Endothelial cell of umbilical vein (primary cell): ENCODE measurements at regions not wholly inside any gene's neighbourhood (a gene's known extent, or its start where the extent isn't known, plus 50 kb on each side); places are given as distances from the start of the nearest gene placed in this dataset.

Experiments
- BruUV-seq: library from RNA; stranded (reverse); fragments of 400-500 nt; replicated peaks from 2 replicates; lab custom pipeline; 2021; lab: Mats Ljungman, UMichigan
- CTCF ChIA-PET: fragments of 300-600, 350-600 bp; sonication (Branson Sonifier 250); formaldehyde crosslinking; loops from one replicate; lab custom pipeline; 2021; ENCODE audit warnings: antibody characterized with exemption, inconsistent platforms; lab: Charles Lee
- POLR2A ChIA-PET: fragments of 300-600, 350-600 bp; sonication (Branson Sonifier 250); formaldehyde crosslinking; loops from one replicate; lab custom pipeline; 2021; ENCODE audit warnings: antibody characterized with exemption, inconsistent platforms; lab: Charles Lee
- DNase-seq: peaks from one replicate; pipeline ENCODE4 v3.0.0-alpha.2; 2011; ENCODE audit warnings: low read depth, low spot score
- FAIRE-seq: peaks from 2 replicates; lab custom pipeline; 2011; peaks lifted over from hg19 to GRCh38; lab: Jason Lieb, UNC
- H2AFZ ChIP-seq: 2 replicates; pipeline ENCODE4 v1.6.0; 2012; ENCODE audit warnings: low read depth, low read length, control low read depth, inconsistent platforms
- H3K27ac ChIP-seq: 2 replicates; pipeline ENCODE4 v1.5.1; 2011; ENCODE audit warnings: low read depth, mild to moderate bottlenecking, control low read depth, low read length, moderate library complexity; ENCODE audit not compliant: insufficient read depth
- H3K27me3 ChIP-seq, 2 experiments: 2 replicates each; pipeline versions ENCODE4 v1.6.0 to v1.6.1; 2011; ENCODE audit warnings: low read length in 2 of 2, mixed read lengths in 1 of 2; ENCODE audit not compliant: control insufficient read depth in 2 of 2, insufficient read depth in 2 of 2
- H3K36me3 ChIP-seq, 2 experiments: 2 replicates in 1 of 2; 3 replicates in 1 of 2; pipeline ENCODE4 v1.5.1; 2011; ENCODE audit warnings: low read length in 2 of 2, mild to moderate bottlenecking in 1 of 2, moderate library complexity in 1 of 2; ENCODE audit not compliant: control insufficient read depth in 2 of 2, insufficient read depth in 2 of 2; ENCODE audit errors: extremely low read depth in 1 of 2
- H3K4me1 ChIP-seq: 3 replicates; pipeline ENCODE4 v1.5.1; 2011; ENCODE audit warnings: mild to moderate bottlenecking, low read length; ENCODE audit not compliant: control insufficient read depth, insufficient read depth; ENCODE audit errors: extremely low read depth
- H3K4me2 ChIP-seq: 2 replicates; pipeline ENCODE4 v1.6.1; 2011; ENCODE audit warnings: low read length, control low read depth, mixed read lengths; ENCODE audit not compliant: insufficient read depth
- H3K4me3 ChIP-seq, 3 experiments: fragments of 200-600 bp in 1 of 3; sonication (generic), shearing (Covaris generic) in 1 of 3; replicated peaks in 1 of 3; 2 replicates each; pipeline ENCODE4 v1.5.1; 2011 to 2016; ENCODE audit warnings: control low read depth in 3 of 3, low read length in 3 of 3, mild to moderate bottlenecking in 2 of 3, inconsistent platforms in 1 of 3, low read depth in 1 of 3, moderate library complexity in 1 of 3; ENCODE audit not compliant: insufficient read depth in 1 of 3
- H3K79me2 ChIP-seq: 2 replicates; pipeline ENCODE4 v1.6.0; 2012; ENCODE audit warnings: low read length, inconsistent platforms; ENCODE audit not compliant: control insufficient read depth, insufficient read depth
- H3K9ac ChIP-seq: replicated peaks from 2 replicates; pipeline ENCODE3; 2011; ENCODE audit warnings: low read length, control low read depth; ENCODE audit not compliant: insufficient read depth; ENCODE audit errors: extremely low read depth
- H3K9me1 ChIP-seq: replicated peaks from 3 replicates; pipeline ENCODE4 v1.6.0; 2011; ENCODE audit warnings: mild to moderate bottlenecking, low read length; ENCODE audit not compliant: control insufficient read depth, insufficient read depth; ENCODE audit errors: extremely low read depth
- H3K9me3 ChIP-seq: replicated peaks from 2 replicates; pipeline ENCODE4 v1.5.1; 2012; ENCODE audit warnings: low read length, inconsistent platforms; ENCODE audit not compliant: control insufficient read depth, insufficient read depth
- H4K20me1 ChIP-seq: replicated peaks from 2 replicates; pipeline ENCODE3; 2011; ENCODE audit warnings: mild to moderate bottlenecking, low read length; ENCODE audit not compliant: control insufficient read depth, insufficient read depth; ENCODE audit errors: extremely low read depth
- FOS ChIP-seq: IDR thresholded peaks from 2 replicates; pipeline ENCODE4 v1.6.1; 2011; ENCODE audit warnings: mild to moderate bottlenecking, low read length, moderate library complexity, borderline replicate concordance; ENCODE audit not compliant: insufficient read depth
- GATA2 ChIP-seq: IDR thresholded peaks from 2 replicates; pipeline ENCODE4 v1.7.0; 2011; ENCODE audit warnings: low read depth, mild to moderate bottlenecking, moderate library complexity, mixed read lengths, low read length; ENCODE audit not compliant: insufficient read length, insufficient read depth
- POLR2A ChIP-seq: IDR thresholded peaks from 2 replicates; pipeline ENCODE4 v1.6.1; 2012; ENCODE audit warnings: low read depth, mild to moderate bottlenecking, control low read depth, low read length
- POLR2AphosphoS5 ChIP-seq: IDR thresholded peaks from 2 replicates; pipeline ENCODE4 v1.6.1; 2012; ENCODE audit warnings: low read depth, mild to moderate bottlenecking, control low read depth, low read length, moderate library complexity; ENCODE audit not compliant: insufficient read depth
- dilution Hi-C: fragments of 300-500 bp; cut with MboI; formaldehyde crosslinking; loops from one replicate; pipeline ENCODE4 v1.15.0; 2019; ENCODE audit warnings: low sequenced_read_pairs; ENCODE audit not compliant: extremely low pct_ligation_motif_present
- intact Hi-C: fragments of 100-400 bp; cut with micrococcal nuclease; formaldehyde crosslinking; loops from one replicate; pipeline ENCODE4 v1.10.0; 2022
- TF ChIP-seq, protein P1 (sequence below): IDR thresholded peaks from 2 replicates; pipeline ENCODE4 v1.6.1; 2011; ENCODE audit not compliant: insufficient read depth, insufficient read length

DNA sequence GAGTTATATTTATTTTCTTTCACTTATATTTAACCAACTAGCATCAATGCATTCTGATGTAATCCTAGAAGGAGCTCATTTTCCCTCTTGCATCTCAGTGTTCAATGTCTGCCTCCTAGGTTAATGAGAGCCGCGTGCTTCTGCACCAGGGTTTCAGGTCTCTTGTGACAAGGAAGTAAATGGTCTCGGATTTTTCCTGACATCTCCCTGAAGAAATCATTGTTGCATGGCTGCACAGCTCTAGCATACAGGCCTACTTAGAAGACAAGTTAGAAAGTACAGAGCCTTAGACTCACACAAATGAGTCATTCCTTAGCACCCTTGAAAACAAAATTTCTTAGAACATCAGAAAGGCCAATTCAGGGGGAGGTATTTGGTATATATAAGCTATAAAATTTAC lies 57.2 kb upstream of the KLF12 start:
- H3K36me3 ChIP-seq = no peaks in the 10 kb centered on the region
- ChIA-PET POLR2A (no interaction called here), CTCF (interaction anchor here (0.7 to 2.0 kb wide), 10 partner anchors 11 to 1066 kb away, joined by 3 to 9 read pairs (median 4); no protein-coding TSS in a partner anchor)
- no peak overlapping the region for H3K4me3 ChIP-seq
- H3K4me2 ChIP-seq = no peak overlapping the region
- no peak overlapping the region for H2AFZ ChIP-seq
- H3K9me1 ChIP-seq = no peaks in the 10 kb centered on the region
- H3K79me2 ChIP-seq = no peaks in the 10 kb centered on the region
- peaks cover 24% of the 10 kb centered on the region for H3K4me1 ChIP-seq
- H3K27ac ChIP-seq = no peak overlapping the region
- dilution Hi-C loops (no loop called here), intact Hi-C loops (no loop called here)
- H3K9me3 ChIP-seq = no peaks in the 10 kb centered on the region
- TF ChIP-seq FOS (peak; percentile 19), GATA2 (peak; percentile 4), POLR2A (no peak)
- no peaks in the 10 kb centered on the region for H4K20me1 ChIP-seq
- no peaks in the 10 kb centered on the region for H3K27me3 ChIP-seq
- BruUV-seq = no TSS peak
- DNase-seq (no peak), FAIRE-seq (no peak)
- H3K9ac ChIP-seq = no peak overlapping the region

DNA sequence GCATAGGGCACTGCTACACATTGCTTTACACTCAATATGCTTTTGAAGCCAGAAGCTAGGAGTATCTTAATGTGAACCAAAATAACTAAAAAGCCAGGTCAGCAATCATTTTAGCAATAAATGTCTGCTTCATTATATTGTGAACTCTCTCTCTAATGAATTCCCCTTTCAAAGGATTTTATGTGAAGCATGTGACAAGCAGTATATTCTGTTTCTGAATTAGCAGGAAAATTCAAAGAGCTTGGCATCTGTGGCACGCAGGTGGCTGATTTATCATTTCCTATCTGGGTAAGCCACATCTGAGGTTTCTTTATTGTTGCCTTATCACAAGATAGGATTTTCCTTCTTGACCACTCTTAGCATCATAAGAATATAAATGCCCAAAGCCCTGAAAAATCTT lies 56.8 kb upstream of the KLF12 start:
- ChIA-PET POLR2A (no interaction called here), CTCF (interaction anchor here (0.7 to 2.0 kb wide), 11 partner anchors 11 to 1067 kb away, joined by 3 to 9 read pairs (median 4); no protein-coding TSS in a partner anchor)
- H4K20me1 ChIP-seq = no peaks in the 10 kb centered on the region
- FAIRE-seq (peak; percentile 54), DNase-seq (peak; percentile 63)
- H3K9me3 ChIP-seq = no peaks in the 10 kb centered on the region
- H3K27me3 ChIP-seq = no peaks in the 10 kb centered on the region
- no peak overlapping the region for H3K4me2 ChIP-seq
- no peaks in the 10 kb centered on the region for H3K9me1 ChIP-seq
- no peaks in the 10 kb centered on the region for H3K79me2 ChIP-seq
- H3K27ac ChIP-seq = peak overlapping the region; percentile 15
- no peak overlapping the region for H3K4me3 ChIP-seq
- dilution Hi-C loops (no loop called here), intact Hi-C loops (no loop called here)
- H3K9ac ChIP-seq = no peak overlapping the region
- no TSS peak for BruUV-seq
- H3K36me3 ChIP-seq = no peaks in the 10 kb centered on the region
- TF ChIP-seq POLR2AphosphoS5 (no peak), FOS (peak; percentile 3), GATA2 (peak; percentile 55)
- TF ChIP-seq, protein P1, sequence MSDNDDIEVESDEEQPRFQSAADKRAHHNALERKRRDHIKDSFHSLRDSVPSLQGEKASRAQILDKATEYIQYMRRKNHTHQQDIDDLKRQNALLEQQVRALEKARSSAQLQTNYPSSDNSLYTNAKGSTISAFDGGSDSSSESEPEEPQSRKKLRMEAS = no peak
- H3K4me1 ChIP-seq = peaks cover 24% of the 10 kb centered on the region
- peak overlapping the region; percentile 13 for H2AFZ ChIP-seq
